ENCODE measurements at regions not wholly inside any gene's neighbourhood (a gene's known extent, or its start where the extent isn't known, plus 50 kb on each side); places are given as distances from the start of the nearest gene placed in this dataset.

DNA sequence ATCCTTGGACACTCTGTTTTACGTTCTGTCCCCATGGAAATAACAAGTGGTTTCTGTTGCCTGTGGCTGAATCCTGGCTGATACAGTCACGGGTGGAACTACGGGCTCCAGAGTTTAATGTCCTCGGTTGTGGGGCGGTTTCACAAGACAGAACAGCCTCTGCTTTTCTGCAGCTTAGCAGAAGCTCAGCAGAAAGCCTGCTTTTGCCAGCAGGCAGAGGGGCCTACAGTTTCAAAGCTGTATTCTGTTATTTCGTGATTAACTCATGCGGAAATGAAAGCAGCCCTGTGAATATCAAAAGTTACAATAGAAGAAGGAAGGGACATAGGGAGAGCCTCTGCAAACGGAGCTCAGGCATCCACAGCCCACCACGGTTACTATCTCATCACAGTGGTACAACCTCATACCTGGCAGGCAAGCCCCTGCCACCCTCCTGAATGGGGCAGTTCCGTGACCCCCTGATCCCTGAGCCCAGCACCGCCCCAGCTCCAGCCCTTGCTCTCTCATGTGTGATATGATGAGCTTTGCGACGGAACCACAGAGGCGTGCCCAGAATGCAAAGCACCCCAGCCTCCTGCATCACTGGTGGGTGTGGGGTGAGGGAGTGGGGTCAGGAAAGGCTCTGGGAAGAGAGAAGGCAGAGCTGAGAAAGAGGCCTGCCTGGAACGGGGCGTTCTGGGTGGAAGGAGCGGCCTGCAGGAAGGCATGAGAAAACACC lies 360.6 kb downstream of the BRD1 start:
- H3K27ac ChIP-seq: no peak overlapping the region
- no peaks in the 10 kb centered on the region for H3K4me1 ChIP-seq
- H3K27me3 ChIP-seq: peaks cover 0 to 28% of the 10 kb centered on the region in 2 donors
- DNase-seq (no peak), ATAC-seq (no peak)
- no peaks in the 10 kb centered on the region for H3K36me3 ChIP-seq
- no peak overlapping the region for H3K4me3 ChIP-seq
- TF ChIP-seq, protein P1, sequence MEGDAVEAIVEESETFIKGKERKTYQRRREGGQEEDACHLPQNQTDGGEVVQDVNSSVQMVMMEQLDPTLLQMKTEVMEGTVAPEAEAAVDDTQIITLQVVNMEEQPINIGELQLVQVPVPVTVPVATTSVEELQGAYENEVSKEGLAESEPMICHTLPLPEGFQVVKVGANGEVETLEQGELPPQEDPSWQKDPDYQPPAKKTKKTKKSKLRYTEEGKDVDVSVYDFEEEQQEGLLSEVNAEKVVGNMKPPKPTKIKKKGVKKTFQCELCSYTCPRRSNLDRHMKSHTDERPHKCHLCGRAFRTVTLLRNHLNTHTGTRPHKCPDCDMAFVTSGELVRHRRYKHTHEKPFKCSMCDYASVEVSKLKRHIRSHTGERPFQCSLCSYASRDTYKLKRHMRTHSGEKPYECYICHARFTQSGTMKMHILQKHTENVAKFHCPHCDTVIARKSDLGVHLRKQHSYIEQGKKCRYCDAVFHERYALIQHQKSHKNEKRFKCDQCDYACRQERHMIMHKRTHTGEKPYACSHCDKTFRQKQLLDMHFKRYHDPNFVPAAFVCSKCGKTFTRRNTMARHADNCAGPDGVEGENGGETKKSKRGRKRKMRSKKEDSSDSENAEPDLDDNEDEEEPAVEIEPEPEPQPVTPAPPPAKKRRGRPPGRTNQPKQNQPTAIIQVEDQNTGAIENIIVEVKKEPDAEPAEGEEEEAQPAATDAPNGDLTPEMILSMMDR (IDR thresholded peaks at IDR 0.05): no peak
- no peaks in the 10 kb centered on the region for H3K9me3 ChIP-seq
- intact Hi-C loops (cut with DNase I): no loop called here

DNA sequence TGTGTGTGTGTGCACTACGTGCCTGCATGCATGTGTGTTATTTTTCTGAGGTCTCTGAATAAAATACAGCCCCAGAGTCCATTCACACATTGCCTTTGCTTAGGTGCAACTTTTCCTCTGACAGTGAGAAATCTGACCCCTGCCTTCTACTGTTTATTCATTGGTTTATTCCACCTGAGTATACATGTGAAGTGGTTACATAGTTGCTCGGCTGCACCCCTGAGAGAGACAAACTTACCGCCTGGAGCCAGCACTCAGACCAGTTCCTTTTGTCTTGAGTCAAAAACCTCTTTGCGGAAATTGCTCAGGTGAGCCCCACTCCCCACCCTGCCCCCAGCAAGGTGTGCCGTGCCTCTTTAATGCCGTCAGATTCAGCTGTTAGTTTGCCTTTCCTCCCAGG lies 363.6 kb downstream of the BRD1 start:
- ATAC-seq (no peak), DNase-seq (peak in 1 of 4 donors; percentile 71)
- TF ChIP-seq, protein P1 (IDR thresholded peaks at IDR 0.05): no peak
- H3K27ac ChIP-seq: no peak overlapping the region
- H3K27me3 ChIP-seq: peaks cover 0 to 27% of the 10 kb centered on the region in 2 donors
- H3K4me1 ChIP-seq: no peaks in the 10 kb centered on the region
- H3K36me3 ChIP-seq: no peaks in the 10 kb centered on the region
- H3K4me3 ChIP-seq: no peak overlapping the region
- intact Hi-C loops (cut with DNase I): no loop called here
- H3K9me3 ChIP-seq: no peaks in the 10 kb centered on the region

GRCh38 chr22:49462795-49463194 lies 364.9 kb downstream of the BRD1 start:
- intact Hi-C loops (cut with DNase I): no loop called here

DNA sequence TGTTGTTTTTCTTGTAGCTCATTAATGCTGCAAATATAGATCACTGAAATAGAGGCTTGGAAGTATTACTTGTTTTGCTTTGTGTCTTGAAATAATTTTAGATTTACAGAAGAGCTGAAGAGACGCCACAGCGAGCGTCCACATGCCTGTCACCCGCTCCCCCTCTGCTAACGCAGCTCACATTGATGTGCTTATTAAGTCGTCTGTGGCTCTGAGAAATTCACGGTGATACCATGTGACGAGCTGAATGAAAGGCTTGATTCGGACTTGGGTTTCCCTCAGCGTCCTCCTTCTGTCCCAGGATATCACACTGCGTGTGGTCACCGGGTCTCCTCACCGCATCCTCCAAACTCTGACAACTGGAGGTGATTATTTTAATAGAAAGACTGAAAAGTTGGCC lies 365.4 kb downstream of the BRD1 start:
- H3K4me3 ChIP-seq: no peak overlapping the region
- TF ChIP-seq, protein P1 (IDR thresholded peaks at IDR 0.05): no peak
- no peaks in the 10 kb centered on the region for H3K9me3 ChIP-seq
- no peaks in the 10 kb centered on the region for H3K36me3 ChIP-seq
- H3K4me1 ChIP-seq: no peaks in the 10 kb centered on the region
- DNase-seq: no peak
- intact Hi-C loops (cut with DNase I): no loop called here
- no peak for ATAC-seq
- no peak overlapping the region for H3K27ac ChIP-seq
- peaks cover 0 to 30% of the 10 kb centered on the region in 2 donors for H3K27me3 ChIP-seq

More at GRCh38 chr22:49462795-49463194, 364.9 kb downstream of the BRD1 start:
- Histone ChIP-seq H3K9me3 (no peaks in the 10 kb centered on the region), H3K27me3 (peaks cover 0 to 29% of the 10 kb centered on the region in 2 donors), H3K4me1 (no peaks in the 10 kb centered on the region), H3K4me3 (no peak overlapping the region), H3K36me3 (no peaks in the 10 kb centered on the region), H3K27ac (no peak overlapping the region)
- no peak for ATAC-seq
- DNase-seq: peak in 1 of 4 donors; percentile 79
- TF ChIP-seq, protein P1 (IDR thresholded peaks at IDR 0.05): no peak

DNA sequence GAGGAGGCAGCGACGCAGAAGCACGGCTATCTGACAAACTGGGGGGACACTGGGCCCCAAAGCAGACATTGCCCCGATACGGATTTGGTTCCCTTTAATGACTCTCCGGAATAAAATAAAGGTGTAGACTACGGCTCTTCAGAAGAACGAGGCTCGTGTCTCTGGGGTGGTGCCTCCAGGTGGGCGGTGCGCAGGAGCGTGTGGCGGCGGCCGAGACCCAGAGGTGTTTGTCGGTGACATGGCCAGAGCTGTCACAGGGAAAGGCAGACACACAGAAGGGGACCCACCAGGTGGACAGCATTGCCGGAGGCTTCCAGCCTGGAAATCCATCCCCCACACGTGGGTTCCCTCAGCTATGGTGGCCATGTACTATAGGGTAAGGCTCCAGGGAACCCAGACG lies 366.0 kb downstream of the BRD1 start:
- intact Hi-C loops (cut with DNase I): no loop called here
- Histone ChIP-seq H3K27ac (no peak overlapping the region), H3K9me3 (no peaks in the 10 kb centered on the region), H3K27me3 (peaks cover 0 to 35% of the 10 kb centered on the region in 2 donors), H3K36me3 (no peaks in the 10 kb centered on the region), H3K4me1 (no peaks in the 10 kb centered on the region), H3K4me3 (no peak overlapping the region)
- TF ChIP-seq, protein P1 (IDR thresholded peaks at IDR 0.05): no peak
- ATAC-seq (no peak), DNase-seq (no peak)

Data from left lung (tissue), 4 donors.